HepG2 (cell line): ENCODE measurements at regions not wholly inside any gene's neighbourhood (a gene's known extent, or its start where the extent isn't known, plus 50 kb on each side); places are given as distances from the start of the nearest gene placed in this dataset.

Experiments used
- CTCF ChIP-seq: sonication (generic); formaldehyde crosslinking; IDR thresholded peaks from 2 replicates; pipeline ENCODE4 v1.5.0; 2020; ENCODE audit warnings: mild to moderate bottlenecking, missing genetic modification reagents, moderate library complexity
- DPF2 ChIP-seq: sonication (generic); formaldehyde crosslinking; IDR thresholded peaks from 2 replicates; pipeline ENCODE4 v1.4.0; 2020; ENCODE audit warnings: mild to moderate bottlenecking, low read depth, missing genetic modification reagents, borderline replicate concordance
- ELF1 ChIP-seq: sonication (generic); formaldehyde crosslinking; IDR thresholded peaks from 2 replicates; pipeline ENCODE4 v1.4.0; 2020; ENCODE audit warnings: missing genetic modification reagents
- HINFP ChIP-seq: sonication (generic); formaldehyde crosslinking; IDR thresholded peaks from 2 replicates; pipeline ENCODE4 v1.4.0; 2020; ENCODE audit warnings: low read depth, mild to moderate bottlenecking, missing genetic modification reagents
- HNF1B ChIP-seq: sonication (generic); formaldehyde crosslinking; IDR thresholded peaks from 2 replicates; pipeline ENCODE4 v1.5.1; 2020; ENCODE audit warnings: mild to moderate bottlenecking, moderate library complexity, missing genetic modification reagents
- HNF4A ChIP-seq: sonication (generic); formaldehyde crosslinking; IDR thresholded peaks from 2 replicates; pipeline ENCODE4 v1.4.0; 2020; ENCODE audit warnings: missing genetic modification reagents
- HNRNPUL1 ChIP-seq: fragments of 200-400 bp; formaldehyde crosslinking; IDR thresholded peaks from 2 replicates; pipeline ENCODE4 v1.6.1; 2017; ENCODE audit warnings: low read depth, mild to moderate bottlenecking, low read length, moderate library complexity
- PCBP2 ChIP-seq: fragments of 200-400 bp; formaldehyde crosslinking; optimal IDR thresholded peaks from 2 replicates; pipeline ENCODE3; 2018; ENCODE audit warnings: low read length, low read depth; ENCODE audit not compliant: poor library complexity, severe bottlenecking
- REST ChIP-seq, 2 experiments: IDR thresholded peaks; 2 replicates each; pipeline ENCODE4 v1.6.1; 2011 to 2012; ENCODE audit warnings: low read length in 2 of 2, borderline replicate concordance in 1 of 2, low read depth in 1 of 2, mild to moderate bottlenecking in 1 of 2, moderate library complexity in 1 of 2
- RFX1 ChIP-seq: fragments of 450-650 bp; IDR thresholded peaks from 2 replicates; pipeline ENCODE4 v1.6.1; 2017
- TBX2 ChIP-seq: sonication (generic); formaldehyde crosslinking; IDR thresholded peaks from 2 replicates; pipeline ENCODE4 v1.5.0; 2020; ENCODE audit warnings: missing genetic modification reagents, mild to moderate bottlenecking, borderline replicate concordance
- ZNF121 ChIP-seq: sonication (generic); formaldehyde crosslinking; IDR thresholded peaks from 2 replicates; pipeline ENCODE4 v1.5.0; 2020; ENCODE audit warnings: mild to moderate bottlenecking, missing genetic modification reagents
- ZNF629 ChIP-seq: sonication (generic); formaldehyde crosslinking; conservative IDR thresholded peaks from 2 replicates; pipeline ENCODE4 v1.5.0; 2020; ENCODE audit warnings: missing genetic modification reagents

GRCh38 chr6:68342286-68342685 lies 292.8 kb upstream of the ADGRB3 start:
- TF ChIP-seq HNF4A (CRISPR knock-in tag) = no peak
- no peak for TF ChIP-seq ZNF121
- TF ChIP-seq ZNF629 (CRISPR knock-in tag) = no peak
- no peak for TF ChIP-seq HNF1B (CRISPR knock-in tag)
- TF ChIP-seq PCBP2 = no peak
- no peak for TF ChIP-seq DPF2 (CRISPR knock-in tag)
- no peak for TF ChIP-seq REST (IDR thresholded peaks at IDR 0.05; ENCODE audit: borderline replicate concordance in 1 of 2, low read depth in 1 of 2, low read length in 2 of 2)
- TF ChIP-seq HNRNPUL1 = no peak
- TF ChIP-seq RFX1 = no peak
- TF ChIP-seq HINFP (CRISPR knock-in tag) = no peak
- no peak for TF ChIP-seq ELF1 (CRISPR knock-in tag)
- no peak for TF ChIP-seq CTCF (CRISPR knock-in tag)
- TF ChIP-seq TBX2 (CRISPR knock-in tag) = no peak
